HG03571 (cell line): ENCODE measurements at regions not wholly inside any gene's neighbourhood (a gene's known extent, or its start where the extent isn't known, plus 50 kb on each side); places are given as distances from the start of the nearest gene placed in this dataset.
"Not testable (repeated sequence)": the region's sequence is repeated elsewhere in the genome, so short reads cannot be mapped to it uniquely, and the experiment has no call there.

Experiments
- ATAC-seq: cut with Tn5 transposase; IDR thresholded peaks from one replicate; pipeline ENCODE4 v1.9.1; 2021; ENCODE audit not compliant: unreplicated experiment

DNA sequence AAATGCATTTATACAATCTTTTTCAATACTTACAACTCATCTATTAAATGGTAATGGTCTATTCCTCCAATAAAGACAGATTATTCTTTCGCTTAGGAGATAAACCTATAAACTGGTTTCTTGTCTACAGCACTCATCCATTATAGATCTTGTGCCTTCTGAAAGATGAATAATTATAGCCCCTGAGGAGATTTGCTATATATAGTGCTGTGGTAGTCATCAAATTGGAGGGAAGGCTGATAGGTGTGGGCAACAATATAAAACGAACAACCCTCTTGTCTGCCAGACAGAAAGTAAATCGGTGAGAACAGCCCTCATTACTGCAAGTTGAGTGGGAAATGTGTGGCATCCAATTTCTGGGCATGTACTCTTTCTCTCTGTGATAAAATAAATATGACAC, 292.5 kb upstream of the CNR1 start:
- no peak for ATAC-seq

DNA sequence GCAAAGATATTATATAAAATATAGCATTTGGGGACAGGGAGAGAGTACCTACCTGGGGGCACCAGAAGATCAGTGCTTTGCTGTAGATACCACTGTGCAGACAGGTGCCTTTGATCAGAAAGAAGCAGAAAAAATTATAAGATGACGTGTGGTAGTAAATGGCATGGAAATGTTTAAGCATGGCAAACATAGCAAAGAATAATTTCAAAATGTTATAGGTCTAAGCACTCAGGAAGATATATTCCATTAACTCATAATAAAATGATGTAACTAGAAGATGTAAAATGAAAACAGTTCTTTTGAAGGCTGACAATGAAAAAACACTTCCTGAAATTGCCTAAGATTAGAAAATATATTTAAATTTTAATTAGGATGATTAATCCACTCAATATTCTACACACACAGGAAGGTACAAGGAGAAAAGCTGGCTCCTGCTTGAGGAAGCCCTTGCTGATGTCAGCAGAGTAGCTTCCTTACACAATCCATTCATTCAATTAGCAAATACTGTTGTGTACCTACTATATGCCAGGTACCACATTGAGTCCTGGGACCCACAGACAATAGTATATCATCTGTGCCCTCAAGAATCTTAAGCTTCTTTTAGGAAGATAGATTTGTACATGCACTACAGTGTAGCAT, 290.2 kb upstream of the CNR1 start:
- ATAC-seq: no peak

DNA sequence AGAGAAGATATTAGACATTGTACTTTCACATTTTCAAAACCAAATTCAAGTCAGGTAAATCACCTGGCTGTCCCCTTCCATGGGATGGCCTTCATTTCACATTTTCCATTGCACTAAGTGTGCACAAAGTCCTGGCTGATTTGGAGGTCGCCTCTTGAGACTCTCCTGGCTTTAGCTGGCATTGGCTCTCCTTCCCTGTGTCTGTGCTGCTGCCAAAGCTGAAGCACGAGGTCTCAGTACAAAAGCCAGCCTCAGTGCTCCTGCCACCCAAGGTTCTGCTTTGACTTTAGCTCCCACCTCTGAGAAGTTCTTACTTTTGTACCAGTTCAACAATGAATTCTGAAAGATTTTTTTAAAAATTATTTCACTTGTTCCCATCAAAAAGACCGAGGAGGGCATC, 289.2 kb upstream of the CNR1 start:
- ATAC-seq: no peak

DNA sequence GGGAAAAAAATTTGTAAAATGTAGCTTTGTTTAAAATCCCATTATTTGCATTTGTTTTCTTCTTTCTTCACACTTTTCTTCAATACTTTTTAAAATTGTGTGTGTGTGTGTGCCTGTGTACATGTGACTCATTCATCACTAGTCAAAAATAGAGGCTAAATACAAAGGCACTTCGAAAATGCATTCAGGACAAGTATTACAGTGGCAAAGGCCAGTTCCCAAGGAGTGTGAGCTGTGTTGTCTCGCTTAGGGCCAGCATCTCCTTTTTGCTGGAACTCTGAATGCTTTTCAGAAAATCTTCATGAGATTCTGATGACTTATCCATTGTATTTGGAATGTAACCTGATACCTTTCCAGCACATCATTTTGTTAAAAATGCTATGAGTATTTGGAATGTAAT, 288.5 kb upstream of the CNR1 start:
- ATAC-seq: no peak

DNA sequence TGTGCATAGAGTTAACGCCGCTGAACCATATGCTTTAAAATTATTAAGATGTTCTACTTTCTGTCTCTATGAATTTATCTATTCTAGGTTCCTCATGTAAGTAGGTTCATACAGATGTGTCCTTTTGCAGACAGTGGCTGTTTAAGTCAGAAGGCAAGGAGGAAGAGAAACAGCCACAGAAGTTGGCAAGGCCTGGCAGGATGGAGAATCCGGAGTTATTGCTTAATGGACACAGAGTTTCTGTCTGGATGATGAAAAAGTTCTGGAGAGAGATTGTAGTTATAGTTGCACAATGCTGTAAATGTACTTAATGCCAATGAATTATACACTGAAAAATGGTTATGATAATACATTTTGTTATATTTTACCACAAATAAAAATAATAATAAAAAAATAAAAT, 283.6 kb upstream of the CNR1 start:
- no peak for ATAC-seq

DNA sequence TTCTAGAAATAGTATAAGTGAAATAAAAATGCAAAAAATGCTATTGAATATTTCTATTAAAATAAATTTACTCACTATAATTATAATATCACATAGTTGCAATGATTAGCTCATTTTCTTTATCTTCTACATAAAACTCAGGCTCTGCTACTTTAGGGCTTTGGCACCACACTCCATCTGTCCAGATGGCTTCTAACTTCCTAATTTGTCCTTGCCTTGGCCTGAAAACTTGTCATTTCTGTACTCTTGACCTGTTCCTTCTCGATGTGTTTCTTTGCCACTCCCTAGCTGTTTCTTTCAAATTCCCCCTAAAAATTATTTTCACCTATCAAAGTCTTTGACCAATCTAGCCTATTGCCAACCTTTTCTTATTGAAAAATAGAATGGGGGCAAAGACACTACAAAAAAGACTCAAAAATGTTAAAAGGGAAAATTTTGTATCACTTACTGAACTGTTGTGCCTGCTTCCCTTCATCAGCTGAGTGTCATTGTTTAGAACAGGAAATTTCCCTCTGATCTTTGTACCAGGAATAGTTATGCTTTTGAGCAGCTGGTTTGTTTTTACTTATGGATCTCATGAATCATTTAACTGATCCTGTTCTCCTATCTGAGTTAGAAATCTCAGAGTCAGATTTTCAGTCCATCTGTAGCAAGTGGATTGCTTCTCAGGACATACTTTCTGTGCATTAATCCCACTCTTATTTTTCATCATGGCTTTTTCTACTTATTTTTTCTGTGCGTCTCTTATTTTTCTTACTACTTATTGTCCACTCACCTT, 279.2 kb upstream of the CNR1 start:
- no peak for ATAC-seq

DNA sequence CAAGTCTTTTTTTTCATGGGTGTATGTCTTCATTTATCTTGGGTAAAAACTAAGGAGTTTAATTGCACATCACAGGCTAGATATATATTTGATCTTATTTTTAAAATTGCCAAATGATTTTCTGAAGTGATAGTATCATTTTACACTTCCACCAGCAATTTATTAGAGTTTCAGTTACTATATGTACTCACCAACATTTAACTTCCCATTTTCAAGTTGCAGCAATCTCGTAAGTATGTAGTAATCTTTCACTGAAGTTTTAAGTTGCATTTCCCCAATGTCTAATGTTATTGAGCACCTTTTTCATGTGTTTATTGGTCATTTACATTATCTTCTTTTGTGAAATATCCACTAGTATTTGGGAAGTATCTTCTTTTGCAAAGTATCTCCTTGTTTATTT, 277.4 kb upstream of the CNR1 start:
- peak; percentile 72 for ATAC-seq

DNA sequence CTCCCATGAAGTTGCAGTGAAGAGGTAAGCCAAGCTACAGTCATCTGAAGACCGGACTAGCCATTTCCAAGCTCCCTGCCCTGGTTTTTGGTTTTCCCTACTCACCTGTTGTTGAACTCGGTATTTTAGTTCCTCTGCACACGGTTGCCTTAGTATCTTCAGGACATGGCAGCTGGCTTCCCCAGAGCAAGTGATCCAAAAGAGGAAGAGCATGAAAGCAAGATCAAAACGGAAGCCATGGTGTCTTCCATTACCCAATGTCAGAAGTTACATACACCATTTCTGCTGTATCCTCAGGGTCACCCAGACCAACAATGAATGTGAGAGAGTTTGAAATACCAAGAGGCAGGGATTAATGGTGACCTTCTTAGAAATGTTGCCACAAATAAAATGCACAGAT, 276.6 kb upstream of the CNR1 start:
- no peak for ATAC-seq

DNA sequence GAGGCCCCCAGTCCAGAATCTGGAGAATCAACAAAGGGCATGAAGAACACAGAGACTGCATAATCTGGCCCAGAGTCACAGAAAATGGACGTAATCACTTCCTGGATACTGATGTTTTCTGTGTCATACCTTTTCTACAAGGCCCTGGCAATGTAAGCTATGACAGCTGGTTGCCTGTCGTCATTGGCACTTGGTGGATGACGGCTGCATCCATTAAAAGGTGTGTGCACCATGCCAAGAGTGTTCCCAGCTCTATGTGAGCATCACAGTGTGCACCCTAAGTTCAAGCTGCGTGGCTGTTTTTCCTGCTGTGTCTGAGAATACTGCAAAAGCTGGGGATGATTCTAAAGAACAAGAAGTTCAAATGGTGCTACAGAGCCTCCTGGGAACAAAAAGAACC, 275.2 kb upstream of the CNR1 start:
- no peak for ATAC-seq

DNA sequence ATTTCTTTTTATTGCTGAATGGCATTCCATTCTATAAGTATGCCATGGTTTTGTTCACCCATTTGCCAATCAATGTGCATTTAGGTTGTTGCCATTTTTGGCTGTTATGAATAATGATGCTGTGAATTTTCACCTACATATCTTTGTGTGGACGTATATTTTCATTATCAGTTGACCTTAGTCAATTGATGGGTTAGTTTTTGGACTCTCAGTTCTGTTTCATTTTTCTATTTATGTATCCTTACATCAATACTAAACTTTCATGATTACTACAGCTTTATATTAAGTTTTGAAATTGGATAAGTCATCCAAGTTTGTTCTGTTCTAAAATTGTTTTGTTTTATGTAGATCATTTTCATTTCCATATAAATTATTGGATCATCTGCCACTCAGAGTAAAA, 261.9 kb upstream of the CNR1 start:
- ATAC-seq: no peak

DNA sequence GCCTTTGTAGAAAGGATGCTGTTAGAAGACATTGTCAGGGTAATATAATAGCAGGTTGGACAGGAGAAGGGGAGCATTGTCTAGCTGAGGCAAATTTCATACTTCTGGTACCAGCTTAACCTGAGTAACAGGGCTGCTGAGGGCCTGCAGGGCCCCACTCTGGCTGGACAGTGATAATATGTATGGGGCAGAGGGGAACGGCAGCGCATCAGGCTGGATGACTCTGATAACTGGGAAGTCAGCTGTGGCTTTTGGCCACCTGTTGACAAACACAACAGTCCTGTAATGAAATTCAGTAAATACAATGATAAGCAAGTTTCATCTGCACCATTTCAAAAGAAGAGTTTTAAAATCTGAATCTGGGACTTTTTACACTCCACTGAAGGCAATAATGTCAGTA, 259.9 kb upstream of the CNR1 start:
- no peak for ATAC-seq

DNA sequence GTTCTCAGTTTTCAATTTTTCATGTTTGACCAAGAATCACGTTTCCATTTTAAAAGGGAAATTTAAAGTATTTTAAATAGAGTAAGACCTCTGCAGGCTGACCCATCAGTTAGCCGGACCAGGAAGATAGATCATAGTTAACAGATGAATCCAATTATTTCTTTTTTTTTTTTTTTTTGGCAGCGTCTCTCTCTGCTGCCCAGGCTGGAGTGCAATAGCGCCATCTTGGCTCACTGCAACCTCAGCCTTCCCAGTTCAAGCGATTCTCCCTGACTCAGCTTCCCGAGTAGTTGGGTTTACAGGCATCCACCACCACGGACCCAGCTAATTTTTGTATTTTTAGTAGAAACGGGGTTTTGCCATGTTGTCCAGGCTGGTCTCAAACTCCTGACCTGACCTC, 256.7 kb upstream of the CNR1 start:
- no peak for ATAC-seq

DNA sequence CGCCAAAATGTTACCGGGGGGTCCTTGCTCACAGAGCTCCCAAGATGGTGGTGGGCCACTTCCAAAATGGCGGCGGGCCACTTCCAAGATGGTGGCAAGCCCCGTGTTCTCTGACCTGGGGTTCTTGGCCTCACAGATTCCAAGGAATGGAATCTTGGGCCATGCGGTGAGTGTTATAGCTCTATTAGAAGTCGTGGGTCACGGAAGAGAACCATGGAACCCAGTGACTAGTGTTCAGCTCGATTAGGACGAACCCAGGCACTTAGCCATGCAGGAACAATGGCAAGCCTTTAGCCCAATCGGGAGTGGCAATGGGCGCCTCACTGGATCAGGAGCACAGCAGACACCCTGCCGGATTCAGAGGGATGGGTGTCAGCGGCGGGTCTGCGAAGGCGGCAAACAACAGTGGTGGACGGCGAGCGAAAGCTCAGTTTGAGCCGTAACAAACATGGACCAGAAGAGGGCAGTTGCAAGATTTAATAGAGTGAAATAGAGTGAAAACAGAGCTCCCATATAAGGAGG, 254.9 kb upstream of the CNR1 start:
- not testable (repeated sequence) for ATAC-seq

DNA sequence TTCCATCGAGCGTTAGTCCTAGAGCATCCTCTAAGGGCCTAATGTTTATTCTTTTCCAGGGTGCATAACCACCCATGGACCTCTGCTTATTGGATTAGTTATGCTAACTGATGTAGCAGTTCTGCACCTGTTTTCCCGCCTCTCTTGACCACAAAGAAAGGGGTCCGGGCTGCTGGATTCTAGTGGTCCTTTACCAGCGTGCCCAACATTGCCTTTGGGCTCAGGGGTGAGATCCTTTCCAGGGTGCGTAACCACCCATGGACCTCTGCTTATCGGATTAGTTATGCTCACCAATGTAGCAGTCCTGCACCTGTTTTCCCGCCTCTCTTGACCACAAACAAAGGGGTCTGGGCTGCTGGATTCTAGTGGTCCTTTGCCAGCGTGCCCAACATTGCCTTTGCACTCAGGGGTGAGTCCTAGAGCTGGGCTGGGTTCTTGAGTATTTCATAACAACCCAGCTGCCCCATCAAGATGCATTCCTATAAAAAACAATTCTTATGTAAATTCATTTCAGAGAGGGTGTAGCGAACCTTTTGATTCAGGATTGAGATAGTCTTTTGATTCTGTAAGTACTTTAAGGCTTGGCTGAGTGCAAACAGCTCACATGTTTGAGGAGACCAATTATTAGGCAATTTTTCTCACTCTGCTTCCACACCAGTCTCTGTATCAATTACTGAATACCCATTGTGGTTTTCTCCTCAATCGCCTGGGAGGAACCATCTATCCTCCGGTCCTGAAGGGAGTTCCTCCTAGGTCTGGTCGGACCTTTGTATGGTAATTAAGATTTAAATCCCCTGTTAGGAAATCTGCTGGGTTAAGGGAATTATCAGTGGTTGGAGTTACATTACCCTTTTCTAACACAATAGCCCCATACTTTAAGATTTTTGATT, 253.0 kb upstream of the CNR1 start:
- not testable (repeated sequence) for ATAC-seq

DNA sequence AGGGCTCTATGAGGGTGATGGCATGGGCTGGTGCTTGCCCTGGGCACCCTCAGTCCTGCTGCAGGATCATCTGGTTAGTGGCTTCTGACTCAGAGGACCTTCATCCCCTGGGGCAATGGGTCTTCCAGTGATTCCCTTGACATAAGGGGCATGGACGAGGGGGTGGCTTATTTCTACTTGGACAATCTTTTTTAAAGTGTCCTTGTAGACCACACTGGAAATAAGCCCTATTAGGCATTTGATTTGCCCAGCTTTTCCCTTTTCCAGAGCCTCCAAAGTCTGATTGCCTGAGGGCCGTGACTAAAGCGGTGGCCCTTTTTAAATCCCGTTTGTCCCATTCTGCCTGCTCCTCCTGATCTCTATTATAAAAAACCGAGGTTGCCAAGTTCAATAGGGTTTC, 251.2 kb upstream of the CNR1 start:
- ATAC-seq: not testable (repeated sequence)

DNA sequence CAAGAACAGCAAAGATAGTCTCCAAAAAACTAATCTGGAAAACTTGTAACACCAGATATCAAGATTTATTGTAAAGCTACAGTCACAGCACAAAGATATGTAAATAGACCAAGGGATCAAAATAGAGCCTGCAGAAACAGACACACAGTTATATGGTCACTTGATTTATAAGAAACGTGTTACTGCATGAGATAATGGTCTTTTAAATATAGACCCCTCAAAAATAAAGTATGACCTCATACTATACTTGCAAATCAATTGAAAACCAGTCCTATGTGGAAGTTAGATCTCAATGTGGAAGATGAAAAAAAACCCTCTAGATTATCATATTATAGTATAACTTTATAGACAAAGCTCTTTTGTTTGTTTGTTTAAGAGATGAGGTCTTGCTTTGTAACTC, 247.3 kb upstream of the CNR1 start:
- no peak for ATAC-seq

DNA sequence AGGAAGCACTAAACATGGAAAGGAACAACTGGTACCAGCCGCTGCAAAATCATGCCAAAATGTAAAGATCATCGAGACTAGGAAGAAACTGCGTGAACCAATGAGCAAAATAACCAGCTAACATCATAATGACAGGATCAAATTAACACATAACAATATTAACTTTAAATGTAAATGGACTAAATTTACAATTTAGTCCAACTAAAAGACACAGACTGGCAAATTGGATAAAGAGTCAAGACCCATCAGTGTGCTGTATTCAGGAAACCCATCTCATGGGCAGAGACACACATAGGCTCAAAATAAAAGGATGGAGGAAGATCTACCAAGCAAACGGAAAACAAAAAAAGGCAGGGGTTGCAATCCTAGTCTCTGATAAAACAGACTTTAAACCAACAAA, 242.2 kb upstream of the CNR1 start:
- ATAC-seq: not testable (repeated sequence)

DNA sequence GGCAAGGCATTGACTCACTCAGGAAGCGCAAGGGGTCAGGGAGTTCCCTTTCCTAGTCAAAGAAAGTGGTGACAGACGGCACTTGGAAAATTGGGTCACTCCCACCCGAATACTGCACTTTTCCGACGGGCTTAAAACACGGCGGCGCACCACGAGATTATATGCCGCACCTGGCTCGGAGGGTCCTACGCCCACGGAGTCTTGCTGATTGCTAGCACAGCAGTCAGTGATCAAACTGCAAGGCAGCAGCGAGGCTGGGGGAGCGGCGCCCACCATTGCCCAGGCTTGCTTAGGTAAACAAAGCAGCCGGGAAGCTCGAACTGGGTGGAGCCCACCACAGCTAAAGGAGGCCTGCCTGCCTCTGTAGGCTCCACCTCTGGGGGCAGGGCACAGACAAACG, 240.5 kb upstream of the CNR1 start:
- not testable (repeated sequence) for ATAC-seq

DNA sequence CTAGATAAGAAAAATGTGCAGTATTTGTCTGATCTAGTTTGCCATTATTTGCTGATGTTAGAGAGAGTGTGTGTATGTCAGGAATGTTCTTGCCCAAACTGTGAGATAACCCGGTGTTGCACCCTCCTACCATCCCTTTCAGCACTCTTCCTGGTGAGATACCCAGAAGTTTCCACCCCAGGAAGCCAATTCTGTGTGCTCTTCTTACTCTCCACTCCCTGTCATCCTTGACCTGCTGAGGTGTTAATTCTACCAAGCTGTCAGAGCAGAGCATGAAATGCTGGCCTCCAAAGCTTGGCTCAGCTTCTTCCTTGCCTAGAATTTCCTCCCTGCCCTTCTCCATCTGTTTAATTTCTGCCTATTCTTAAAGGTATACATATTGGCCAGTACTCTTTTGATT, 237.3 kb upstream of the CNR1 start:
- ATAC-seq: no peak

DNA sequence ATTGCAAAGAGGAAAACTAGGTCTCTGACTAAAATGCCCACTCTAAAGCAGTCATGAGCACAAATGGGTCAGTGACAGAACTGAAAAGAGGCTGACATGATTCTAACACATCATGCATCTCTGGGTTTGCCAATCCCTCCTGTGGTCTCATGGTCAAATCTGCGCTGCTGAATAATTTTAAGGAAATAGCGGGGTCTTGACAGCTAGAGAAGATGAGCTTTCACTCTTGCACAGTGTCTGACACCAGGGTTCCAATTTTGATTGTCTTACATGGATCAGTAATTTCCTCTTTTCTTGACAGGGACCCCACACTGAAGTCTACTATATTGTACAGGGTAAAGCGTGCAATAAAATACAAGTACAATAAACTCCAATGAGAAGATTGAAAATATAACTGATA, 236.8 kb upstream of the CNR1 start:
- no peak for ATAC-seq

DNA sequence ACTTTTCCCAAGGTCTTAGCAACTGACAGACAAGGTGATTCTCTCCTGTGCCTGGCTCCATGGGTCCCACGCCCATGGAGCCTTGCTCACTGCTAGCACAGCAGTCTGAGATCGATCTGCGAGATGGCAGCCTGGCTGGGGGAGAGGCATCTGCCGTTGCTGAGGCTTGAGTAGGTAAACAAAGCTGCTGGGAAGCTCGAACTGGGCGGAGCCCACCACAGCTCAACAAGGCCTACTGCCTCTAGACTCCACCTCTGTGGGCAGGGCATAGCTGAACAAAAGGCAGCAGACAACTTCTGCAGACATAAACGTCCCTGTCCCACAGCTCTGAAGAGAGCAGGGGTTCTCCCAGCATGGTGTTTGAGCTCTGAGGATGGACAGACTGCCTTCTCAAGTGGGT, 224.9 kb upstream of the CNR1 start:
- ATAC-seq: not testable (repeated sequence)

DNA sequence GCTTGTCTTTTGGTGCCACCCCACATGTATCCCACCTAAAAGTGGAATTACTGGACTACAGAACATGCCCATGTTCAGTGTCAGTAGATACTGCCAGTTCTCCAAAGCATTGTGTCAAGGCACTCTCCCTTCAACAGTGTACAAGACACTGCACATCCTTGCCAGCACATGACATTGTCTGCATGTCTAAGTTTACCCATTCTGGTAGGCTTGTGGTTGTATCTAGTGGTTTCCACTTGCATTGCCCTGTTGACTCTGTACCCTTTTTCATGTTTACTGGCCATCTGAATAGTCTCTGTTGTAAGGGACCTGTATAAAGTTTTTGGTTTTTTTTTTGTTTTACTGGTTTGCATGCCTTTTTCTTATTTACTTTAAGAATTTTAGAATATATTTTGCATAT, 222.4 kb upstream of the CNR1 start:
- no peak for ATAC-seq
